H9 (cell line): ENCODE measurements at regions not wholly inside any gene's neighbourhood (a gene's known extent, or its start where the extent isn't known, plus 50 kb on each side); places are given as distances from the start of the nearest gene placed in this dataset.

Source experiments
- DNase-seq: peaks from one replicate; pipeline ENCODE4 v3.0.0-alpha.2; 2017
- H2AFZ ChIP-seq: one replicate; pipeline ENCODE4 v1.6.1; 2013; ENCODE audit warnings: mild to moderate bottlenecking, low read length, control low read depth, moderate library complexity
- H2AK5ac ChIP-seq: 2 replicates; pipeline ENCODE4 v1.6.1; 2013; ENCODE audit warnings: low read length, control low read depth, mixed read lengths; ENCODE audit not compliant: insufficient read length
- H2BK120ac ChIP-seq: one replicate; pipeline ENCODE4 v1.6.1; 2013; ENCODE audit warnings: low read depth, mild to moderate bottlenecking, low read length, control low read depth, inconsistent platforms; ENCODE audit not compliant: poor library complexity, severe bottlenecking
- H2BK12ac ChIP-seq: 2 replicates; pipeline ENCODE4 v1.6.1; 2013; ENCODE audit warnings: low read length, control low read depth, mixed read lengths, low read depth; ENCODE audit not compliant: insufficient read length
- H2BK15ac ChIP-seq: 2 replicates; pipeline ENCODE4 v1.6.1; 2013; ENCODE audit warnings: low read depth, low read length, control low read depth
- H2BK20ac ChIP-seq: one replicate; pipeline ENCODE4 v1.6.1; 2013; ENCODE audit warnings: low read depth, mild to moderate bottlenecking, low read length, control low read depth, inconsistent platforms; ENCODE audit not compliant: poor library complexity, severe bottlenecking
- H2BK5ac ChIP-seq: 2 replicates; pipeline ENCODE4 v1.6.1; 2013; ENCODE audit warnings: low read length, control low read depth, mixed read lengths; ENCODE audit not compliant: insufficient read length
- H3K14ac ChIP-seq: 2 replicates; pipeline ENCODE4 v1.6.1; 2013; ENCODE audit warnings: low read length, control low read depth; ENCODE audit not compliant: insufficient read depth
- H3K18ac ChIP-seq: 2 replicates; pipeline ENCODE4 v1.6.1; 2013; ENCODE audit warnings: low read depth, mild to moderate bottlenecking, mixed read lengths, low read length, control low read depth; ENCODE audit not compliant: insufficient read length
- H3K23ac ChIP-seq: 2 replicates; pipeline ENCODE4 v1.6.1; 2013; ENCODE audit warnings: low read length, control low read depth, mixed read lengths, low read depth; ENCODE audit not compliant: insufficient read length
- H3K23me2 ChIP-seq: 2 replicates; pipeline ENCODE4 v1.6.1; 2013; ENCODE audit warnings: low read depth, mild to moderate bottlenecking, mixed read lengths, low read length, control low read depth; ENCODE audit not compliant: insufficient read length, poor library complexity, severe bottlenecking
- H3K27ac ChIP-seq: 2 replicates; pipeline ENCODE4 v1.5.1; 2013; ENCODE audit warnings: low read length, control low read depth, mixed read lengths, low read depth; ENCODE audit not compliant: insufficient read length
- H3K27me3 ChIP-seq: 2 replicates; pipeline ENCODE4 v1.6.1; 2013; ENCODE audit warnings: low read length, control low read depth, inconsistent platforms; ENCODE audit not compliant: insufficient read depth
- H3K4ac ChIP-seq: 2 replicates; pipeline ENCODE4 v1.6.1; 2013; ENCODE audit warnings: low read depth, mild to moderate bottlenecking, control low read depth, inconsistent platforms, low read length, moderate library complexity
- H3K4me1 ChIP-seq: 2 replicates; pipeline ENCODE4 v1.6.1; 2013; ENCODE audit warnings: low read length, control low read depth, inconsistent platforms; ENCODE audit not compliant: insufficient read depth
- H3K4me2 ChIP-seq: 2 replicates; pipeline ENCODE4 v1.6.1; 2013; ENCODE audit warnings: low read length, control low read depth, mixed read lengths; ENCODE audit not compliant: insufficient read length, insufficient read depth
- H3K56ac ChIP-seq: 2 replicates; pipeline ENCODE4 v1.6.1; 2013; ENCODE audit warnings: low read depth, mild to moderate bottlenecking, mixed read lengths, low read length, control low read depth; ENCODE audit not compliant: insufficient read length
- H3K79me1 ChIP-seq: 2 replicates; pipeline ENCODE4 v1.6.1; 2013; ENCODE audit warnings: low read depth, mild to moderate bottlenecking, moderate library complexity, low read length, control low read depth, inconsistent platforms; ENCODE audit not compliant: insufficient read depth, poor library complexity, severe bottlenecking
- H3K79me2 ChIP-seq: 2 replicates; pipeline ENCODE4 v1.6.1; 2013; ENCODE audit warnings: low read length, control low read depth, inconsistent platforms; ENCODE audit not compliant: insufficient read depth
- H3K9ac ChIP-seq: 2 replicates; pipeline ENCODE4 v1.6.1; 2013; ENCODE audit warnings: low read length, control low read depth, mixed read lengths; ENCODE audit not compliant: insufficient read length; ENCODE audit errors: extremely low read depth
- H3K9me3 ChIP-seq: one replicate; pipeline ENCODE4 v1.6.1; 2013; ENCODE audit warnings: low read depth, low read length, inconsistent platforms; ENCODE audit not compliant: control insufficient read depth
- H3T11ph ChIP-seq: one replicate; pipeline ENCODE4 v1.6.1; 2013; ENCODE audit warnings: mild to moderate bottlenecking, low read length, control low read depth, inconsistent platforms
- H4K20me1 ChIP-seq: one replicate; pipeline ENCODE4 v1.6.1; 2013; ENCODE audit not compliant: control insufficient read depth, insufficient read length, insufficient read depth
- H4K5ac ChIP-seq: 2 replicates; pipeline ENCODE4 v1.6.1; 2013; ENCODE audit warnings: low read depth, mild to moderate bottlenecking, mixed read lengths, low read length, control low read depth; ENCODE audit not compliant: insufficient read length
- H4K8ac ChIP-seq: replicated peaks from 2 replicates; pipeline ENCODE4 v1.6.1; 2013; ENCODE audit warnings: low read length, control low read depth, mixed read lengths, low read depth; ENCODE audit not compliant: insufficient read length
- H4K91ac ChIP-seq: 2 replicates; pipeline ENCODE4 v1.6.1; 2013; ENCODE audit warnings: low read depth, mild to moderate bottlenecking, moderate library complexity, mixed read lengths, low read length, control low read depth; ENCODE audit not compliant: insufficient read length
- H3K27ac Mint-ChIP-seq, 3 experiments: 2 replicates in 2 of 3; 3 replicates in 1 of 3; pipeline ENCODE4 v1.8.0; 2020 to 2021; ENCODE audit warnings: mixed read lengths in 3 of 3, mild to moderate bottlenecking in 1 of 3, moderate library complexity in 1 of 3
- H3K27me3 Mint-ChIP-seq: 2 replicates; pipeline ENCODE4 v1.8.0; 2021; ENCODE audit warnings: low read depth, mild to moderate bottlenecking, moderate library complexity, mixed read lengths
- H3K36me3 Mint-ChIP-seq, 3 experiments: 2 replicates in 2 of 3; 3 replicates in 1 of 3; pipeline ENCODE4 v1.8.0; 2020 to 2021; ENCODE audit warnings: low read depth in 3 of 3, mixed read lengths in 3 of 3; ENCODE audit not compliant: insufficient read depth in 1 of 3
- H3K4me1 Mint-ChIP-seq, 2 experiments: 2 replicates each; pipeline ENCODE4 v1.8.0; 2020; ENCODE audit warnings: mixed read lengths in 2 of 2
- H3K4me3 Mint-ChIP-seq, 2 experiments: 2 replicates in 1 of 2; 3 replicates in 1 of 2; pipeline ENCODE4 v1.8.0; 2020 to 2021; ENCODE audit warnings: mild to moderate bottlenecking in 2 of 2, mixed read lengths in 2 of 2, moderate library complexity in 1 of 2
- H3K9me3 Mint-ChIP-seq, 2 experiments: 2 replicates in 1 of 2; 3 replicates in 1 of 2; pipeline ENCODE4 v1.8.0; 2020; ENCODE audit warnings: mild to moderate bottlenecking in 2 of 2, mixed read lengths in 2 of 2, moderate library complexity in 1 of 2
- WGBS: extraction: QIAGEN DNeasy Blood & Tissue Kit; methylation state at CpG from one replicate; pipeline ENCODE4 v1.1.7; 2013; ENCODE audit warnings: missing lambda C conversion rate, low lambda C conversion rate, mixed read lengths; ENCODE audit not compliant: insufficient read length; ENCODE audit errors: extremely low coverage; 5-methylcytosine and 5-hydroxymethylcytosine counted together
- TF ChIP-seq, protein P1 (sequence below): fragments of 200-600 bp; sonication (generic); conservative IDR thresholded peaks from 3 replicates; pipeline ENCODE4 v1.8.0; 2021; ENCODE audit warnings: antibody characterized with exemption, mild to moderate bottlenecking

DNA sequence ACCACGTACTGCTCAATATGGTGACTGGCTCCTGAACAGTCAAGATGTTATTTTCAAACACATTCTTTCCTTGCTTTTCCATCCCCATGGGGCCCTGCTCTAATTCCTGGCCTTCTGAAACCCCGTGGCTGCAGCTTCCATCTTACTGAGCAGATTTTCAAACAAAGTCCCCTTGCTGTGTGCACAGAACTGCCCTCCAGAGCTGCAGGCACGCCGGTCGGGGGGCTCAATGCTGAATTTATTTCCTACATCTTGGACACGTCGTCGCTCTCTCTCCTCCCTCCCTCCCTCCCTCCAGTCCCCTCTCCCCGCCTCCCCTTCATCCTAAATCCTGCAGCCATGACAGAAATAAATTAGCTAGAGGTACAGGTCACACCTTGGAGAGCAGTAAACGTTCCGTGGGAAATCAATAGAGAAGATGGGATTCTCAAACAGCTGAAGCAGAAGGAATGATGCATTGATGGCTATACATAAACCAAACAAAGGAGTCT is 243.1 kb upstream of the BLID start:
- Histone ChIP-seq H3K27me3 (no peaks in the 10 kb centered on the region), H3K14ac (no peak overlapping the region), H3K79me1 (no peaks in the 10 kb centered on the region), H2AFZ (no peak overlapping the region), H2BK5ac (no peak overlapping the region), H2BK15ac (no peak overlapping the region), H3K4me2 (no peak overlapping the region), H4K20me1 (no peaks in the 10 kb centered on the region), H4K5ac (no peak overlapping the region), H4K91ac (no peak overlapping the region), H2AK5ac (no peak overlapping the region), H3T11ph (no peak overlapping the region), H2BK20ac (no peak overlapping the region), H2BK120ac (no peak overlapping the region), H3K4ac (no peak overlapping the region), H3K56ac (no peak overlapping the region), H3K4me1 (no peaks in the 10 kb centered on the region; the same call in 1 of the 2 replicates), H3K9ac (no peak overlapping the region), H2BK12ac (no peak overlapping the region), H3K9me3 (no peaks in the 10 kb centered on the region), H3K23ac (no peak overlapping the region), H3K23me2 (no peaks in the 10 kb centered on the region), H3K18ac (no peak overlapping the region), H3K79me2 (no peaks in the 10 kb centered on the region), H3K27ac (no peak overlapping the region), H4K8ac (no peak overlapping the region)
- H3K36me3 Mint-ChIP-seq: peaks cover 0 to 10% (median 6%) of the 10 kb centered on the region in 3 experiments; a peak in 5 of 7 replicates
- no peak overlapping the region for H3K4me3 Mint-ChIP-seq
- no peak for DNase-seq
- no peaks in the 10 kb centered on the region; the same call in 1 of the 2 replicates for H3K27me3 Mint-ChIP-seq
- no CpG with 5 or more reads among the region's 11 CpGs for WGBS
- no peak overlapping the region for H3K27ac Mint-ChIP-seq
- TF ChIP-seq, protein P1, sequence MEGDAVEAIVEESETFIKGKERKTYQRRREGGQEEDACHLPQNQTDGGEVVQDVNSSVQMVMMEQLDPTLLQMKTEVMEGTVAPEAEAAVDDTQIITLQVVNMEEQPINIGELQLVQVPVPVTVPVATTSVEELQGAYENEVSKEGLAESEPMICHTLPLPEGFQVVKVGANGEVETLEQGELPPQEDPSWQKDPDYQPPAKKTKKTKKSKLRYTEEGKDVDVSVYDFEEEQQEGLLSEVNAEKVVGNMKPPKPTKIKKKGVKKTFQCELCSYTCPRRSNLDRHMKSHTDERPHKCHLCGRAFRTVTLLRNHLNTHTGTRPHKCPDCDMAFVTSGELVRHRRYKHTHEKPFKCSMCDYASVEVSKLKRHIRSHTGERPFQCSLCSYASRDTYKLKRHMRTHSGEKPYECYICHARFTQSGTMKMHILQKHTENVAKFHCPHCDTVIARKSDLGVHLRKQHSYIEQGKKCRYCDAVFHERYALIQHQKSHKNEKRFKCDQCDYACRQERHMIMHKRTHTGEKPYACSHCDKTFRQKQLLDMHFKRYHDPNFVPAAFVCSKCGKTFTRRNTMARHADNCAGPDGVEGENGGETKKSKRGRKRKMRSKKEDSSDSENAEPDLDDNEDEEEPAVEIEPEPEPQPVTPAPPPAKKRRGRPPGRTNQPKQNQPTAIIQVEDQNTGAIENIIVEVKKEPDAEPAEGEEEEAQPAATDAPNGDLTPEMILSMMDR: no peak
- peaks cover 6 to 9% of the 10 kb centered on the region in 2 experiments; a peak in 2 of 4 replicates for H3K4me1 Mint-ChIP-seq
- H3K9me3 Mint-ChIP-seq: peaks cover 9 to 10% of the 10 kb centered on the region in 2 experiments
